ENCODE measurements at regions not wholly inside any gene's neighbourhood (a gene's known extent, or its start where the extent isn't known, plus 50 kb on each side); places are given as distances from the start of the nearest gene placed in this dataset.
"Not testable (repeated sequence)": the region's sequence is repeated elsewhere in the genome, so short reads cannot be mapped to it uniquely, and the experiment has no call there.

GRCh38 chr21:41583274-41583790 lies 75.4 kb upstream of the TMPRSS2 start:
- no peak for DNase-seq

GRCh38 chr21:41582866-41583265 lies 74.9 kb upstream of the TMPRSS2 start:
- DNase-seq = no peak

- DNase-seq = no peak
These were observed 74.4 kb upstream of the TMPRSS2 start for GRCh38 chr21:41582298-41582840.

GRCh38 chr21:41581592-41582228 lies 73.8 kb upstream of the TMPRSS2 start:
- DNase-seq = no peak

- DNase-seq = no peak
These were observed 73.0 kb upstream of the TMPRSS2 start for GRCh38 chr21:41580758-41581554.

GRCh38 chr21:41579692-41580091 lies 71.7 kb upstream of the TMPRSS2 start:
- no peak for DNase-seq

- no peak for DNase-seq
These were observed 70.8 kb upstream of the TMPRSS2 start for GRCh38 chr21:41578716-41579115.

- no peak for DNase-seq
These were observed 70.1 kb upstream of the TMPRSS2 start for GRCh38 chr21:41578083-41578482.

GRCh38 chr21:41576013-41576615 lies 68.2 kb upstream of the TMPRSS2 start:
- DNase-seq = no peak

GRCh38 chr21:41573902-41574690 lies 66.1 kb upstream of the TMPRSS2 start:
- no peak for DNase-seq

- no peak for DNase-seq
These were observed 64.1 kb upstream of the TMPRSS2 start for GRCh38 chr21:41571938-41572510.

- DNase-seq = no peak
These were observed 62.9 kb upstream of the TMPRSS2 start for GRCh38 chr21:41570791-41571355.

GRCh38 chr21:41568606-41569385 lies 60.8 kb upstream of the TMPRSS2 start:
- DNase-seq = no peak

- DNase-seq = no peak
These were observed 60.0 kb upstream of the TMPRSS2 start for GRCh38 chr21:41567901-41568510.

- DNase-seq = not testable (repeated sequence)
These were observed 59.3 kb upstream of the TMPRSS2 start for GRCh38 chr21:41567237-41567636.

- no peak for DNase-seq
These were observed 58.6 kb upstream of the TMPRSS2 start for GRCh38 chr21:41566500-41567014.

GRCh38 chr21:41565550-41565949 lies 57.6 kb upstream of the TMPRSS2 start:
- no peak for DNase-seq

GRCh38 chr21:41564871-41565274 lies 56.9 kb upstream of the TMPRSS2 start:
- no peak for DNase-seq

- DNase-seq = no peak
These were observed 54.4 kb upstream of the TMPRSS2 start for GRCh38 chr21:41562101-41563000.
